GM12874 (cell line): ENCODE measurements at regions not wholly inside any gene's neighbourhood (a gene's known extent, or its start where the extent isn't known, plus 50 kb on each side); places are given as distances from the start of the nearest gene placed in this dataset.

ENCODE experiments used
- CTCF ChIP-seq: IDR thresholded peaks from 2 replicates; pipeline ENCODE4 v1.5.1; 2011; ENCODE audit warnings: low read depth, mild to moderate bottlenecking, control low read depth, low read length, moderate library complexity; ENCODE audit not compliant: insufficient read depth

DNA sequence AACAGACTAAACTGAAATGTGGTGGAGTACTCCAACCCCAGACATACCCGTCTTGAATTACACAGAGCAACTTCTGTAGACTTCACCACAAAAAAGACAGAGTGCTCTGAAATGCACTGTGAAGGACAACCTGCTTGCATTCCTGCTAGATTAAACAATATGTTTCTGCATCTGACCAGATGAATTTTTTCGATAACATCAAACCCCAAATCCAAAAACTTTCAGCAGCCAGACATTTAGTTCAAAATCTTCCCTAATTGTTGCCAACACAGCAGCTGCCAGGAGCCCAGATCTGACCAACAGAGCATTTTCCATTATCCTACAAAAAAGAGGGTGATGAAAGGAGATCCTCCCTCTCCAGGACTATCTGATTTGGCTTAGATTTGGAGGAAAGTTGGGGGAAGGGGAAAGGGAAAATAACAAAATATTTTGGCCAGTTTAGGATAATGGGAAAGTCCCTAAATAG, 356.5 kb downstream of the PDGFC start:
- TF ChIP-seq CTCF = no peak

GRCh38 chr4:156614536-156614935, 357.1 kb downstream of the PDGFC start:
- no peak for TF ChIP-seq CTCF

DNA sequence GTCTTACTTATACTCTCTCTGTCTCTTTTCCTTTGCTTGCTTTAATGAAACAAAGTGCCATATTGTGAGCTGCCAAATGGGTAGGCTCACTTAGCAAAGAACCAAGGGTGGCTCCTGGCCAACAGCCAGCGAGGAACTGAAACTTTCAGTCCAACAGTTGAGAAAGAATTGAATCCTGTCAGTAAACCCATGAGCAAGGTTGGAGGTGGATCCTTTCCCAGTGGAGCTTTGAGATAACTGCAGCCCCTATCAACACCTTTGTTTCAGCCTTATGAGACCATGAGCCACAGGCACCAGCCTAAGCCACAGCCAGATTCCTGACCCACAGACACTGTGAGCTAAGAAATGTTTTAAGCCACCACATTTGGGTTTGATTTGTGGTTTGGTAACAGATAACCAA, 362.2 kb downstream of the PDGFC start:
- no peak for TF ChIP-seq CTCF

DNA sequence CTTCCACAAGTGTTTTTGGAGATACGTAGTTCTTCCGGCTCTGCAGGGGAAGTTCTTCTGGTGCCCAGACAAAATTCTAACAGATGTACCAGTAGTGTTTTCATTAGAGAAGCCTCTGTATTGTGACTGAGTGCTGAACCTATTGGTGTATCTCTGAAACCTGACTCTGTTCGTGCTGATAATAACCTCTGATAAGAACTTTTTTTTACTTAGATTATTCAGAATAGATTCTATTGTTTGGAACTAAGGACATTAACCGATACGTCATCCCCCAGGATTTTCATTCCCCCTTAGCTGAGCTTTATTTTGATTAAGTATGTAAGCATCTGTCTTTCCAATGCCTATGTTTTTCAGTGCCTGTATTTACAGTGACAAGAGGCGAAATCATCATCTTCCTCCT, 362.9 kb downstream of the PDGFC start:
- TF ChIP-seq CTCF = no peak

GRCh38 chr4:156607478-156607857, 364.1 kb downstream of the PDGFC start:
- TF ChIP-seq CTCF = no peak

DNA sequence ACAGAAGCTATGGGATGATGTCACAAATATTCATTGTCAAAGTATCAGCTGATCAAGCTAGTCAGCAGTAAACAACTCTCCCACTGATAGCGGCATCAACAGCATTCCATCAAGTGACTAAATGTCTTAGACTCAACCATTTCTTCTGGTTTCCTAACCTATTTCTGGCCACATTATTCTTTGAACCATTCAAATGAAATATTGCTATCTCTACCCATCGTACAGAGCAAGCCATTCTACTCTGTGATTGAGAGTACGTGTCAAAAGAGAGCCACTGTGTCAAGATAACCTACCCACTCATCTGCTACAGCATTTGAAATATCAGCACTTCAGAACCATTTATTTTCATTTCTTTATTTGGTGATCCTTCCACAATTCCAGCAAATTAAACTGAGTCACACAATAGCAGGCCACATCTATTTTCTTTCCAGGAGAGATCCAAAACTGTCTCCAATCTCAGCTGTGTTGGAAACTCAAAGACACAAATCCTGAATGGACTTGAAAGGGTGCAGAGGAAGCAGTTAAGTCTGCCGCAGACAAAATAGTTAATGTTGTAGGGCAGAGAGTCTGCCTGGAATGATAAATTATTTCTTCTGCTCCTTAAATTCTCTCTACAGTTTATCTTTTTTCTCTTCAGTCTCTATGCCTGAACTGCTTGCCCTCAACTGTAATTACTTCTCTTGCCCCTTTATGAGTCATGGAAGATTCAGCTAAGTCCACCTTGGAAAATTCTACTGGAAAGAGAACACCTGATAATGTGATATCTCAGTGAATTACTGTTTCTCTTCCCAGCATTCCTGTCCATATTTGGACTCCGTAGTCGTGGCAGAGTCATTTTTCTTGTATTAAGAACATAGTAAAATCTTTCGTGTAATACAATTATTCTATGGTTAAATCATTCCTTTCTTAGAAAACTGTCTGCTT, 364.8 kb downstream of the PDGFC start:
- TF ChIP-seq CTCF = no peak

DNA sequence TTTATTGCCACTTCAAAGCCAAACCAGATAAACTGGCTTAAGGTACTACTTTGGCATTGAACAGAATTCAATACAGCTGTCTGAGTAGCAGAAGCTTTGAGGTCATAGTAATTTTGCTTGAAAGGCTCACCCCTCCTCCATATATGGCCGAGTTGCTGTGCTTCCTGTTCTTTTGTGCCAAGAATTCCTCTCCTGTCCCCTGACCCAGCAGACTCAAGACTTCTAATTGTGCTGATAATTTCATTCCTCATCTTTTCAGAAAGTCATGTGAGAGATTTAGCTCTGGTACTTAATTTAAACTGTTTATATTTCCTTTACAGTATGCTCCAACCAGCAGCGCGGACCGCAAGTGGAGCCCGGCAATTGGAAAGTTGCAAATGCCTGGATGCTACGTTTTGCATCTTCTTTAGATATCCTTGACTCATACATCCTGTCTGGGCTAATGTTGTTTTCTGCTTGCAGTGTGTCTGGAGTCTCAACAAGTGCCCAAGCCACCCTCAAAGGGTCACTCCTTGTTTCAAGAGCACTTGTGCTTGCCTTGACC, 373.4 kb downstream of the PDGFC start:
- no peak for TF ChIP-seq CTCF
